Trophoblast cell (in vitro differentiated cells and primary cell): ENCODE measurements at regions not wholly inside any gene's neighbourhood (a gene's known extent, or its start where the extent isn't known, plus 50 kb on each side); places are given as distances from the start of the nearest gene placed in this dataset.

Experiments used
- DNase-seq, 2 donors: peaks; one replicate each; pipeline ENCODE4 v3.0.0-alpha.2; 2016
- H2AFZ ChIP-seq: 2 replicates; pipeline ENCODE4 v1.6.1; 2013; ENCODE audit warnings: low read length, moderate library complexity, mild to moderate bottlenecking; ENCODE audit not compliant: insufficient read depth, poor library complexity
- H2AK5ac ChIP-seq: 2 replicates; pipeline ENCODE4 v1.6.1; 2013; ENCODE audit warnings: mild to moderate bottlenecking, low read length
- H2BK120ac ChIP-seq: 2 replicates; pipeline ENCODE4 v1.6.1; 2013; ENCODE audit warnings: low read length, mild to moderate bottlenecking, moderate library complexity; ENCODE audit not compliant: insufficient read depth, poor library complexity
- H2BK12ac ChIP-seq: 2 replicates; pipeline ENCODE4 v1.6.1; 2013; ENCODE audit warnings: mild to moderate bottlenecking, low read length, moderate library complexity
- H2BK5ac ChIP-seq: 2 replicates; pipeline ENCODE4 v1.6.1; 2013; ENCODE audit warnings: low read length, low read depth, moderate library complexity, mild to moderate bottlenecking; ENCODE audit not compliant: poor library complexity
- H3K14ac ChIP-seq: 2 replicates; pipeline ENCODE4 v1.6.1; 2013; ENCODE audit warnings: mild to moderate bottlenecking, low read length
- H3K18ac ChIP-seq: 2 replicates; pipeline ENCODE4 v1.6.1; 2013; ENCODE audit warnings: mild to moderate bottlenecking, low read length
- H3K23ac ChIP-seq: 2 replicates; pipeline ENCODE4 v1.6.1; 2013; ENCODE audit warnings: low read length
- H3K27ac ChIP-seq: 2 replicates; pipeline ENCODE4 v1.5.1; 2013; ENCODE audit warnings: low read depth, mild to moderate bottlenecking, inconsistent platforms, low read length, moderate library complexity
- H3K27me3 ChIP-seq: 2 replicates; pipeline ENCODE4 v1.6.1; 2013; ENCODE audit warnings: inconsistent platforms, mild to moderate bottlenecking, low read length, moderate library complexity; ENCODE audit not compliant: insufficient read depth
- H3K36me3 ChIP-seq, 2 experiments: 1 replicate in 1 of 2; 2 replicates in 1 of 2; pipeline ENCODE4 v1.6.1; 2013; ENCODE audit warnings: low read length in 2 of 2, mild to moderate bottlenecking in 2 of 2, moderate library complexity in 1 of 2; ENCODE audit not compliant: insufficient read depth in 2 of 2, control insufficient read depth in 1 of 2
- H3K4ac ChIP-seq: 2 replicates; pipeline ENCODE4 v1.6.1; 2013; ENCODE audit warnings: low read depth, mild to moderate bottlenecking, low read length, moderate library complexity
- H3K4me1 ChIP-seq, 2 experiments: 1 replicate in 1 of 2; 2 replicates in 1 of 2; pipeline ENCODE4 v1.6.1; 2013; ENCODE audit warnings: low read length in 2 of 2, mild to moderate bottlenecking in 2 of 2, moderate library complexity in 1 of 2; ENCODE audit not compliant: insufficient read depth in 2 of 2, control insufficient read depth in 1 of 2
- H3K4me2 ChIP-seq: 2 replicates; pipeline ENCODE4 v1.6.1; 2013; ENCODE audit warnings: inconsistent platforms, mild to moderate bottlenecking, low read length, moderate library complexity
- H3K4me3 ChIP-seq: 2 replicates; pipeline ENCODE4 v1.5.1; 2013; ENCODE audit warnings: mild to moderate bottlenecking, low read depth, low read length, inconsistent platforms
- H3K79me1 ChIP-seq: one replicate; pipeline ENCODE4 v1.6.1; 2013; ENCODE audit warnings: low read length
- H3K79me2 ChIP-seq: 2 replicates; pipeline ENCODE4 v1.6.1; 2013; ENCODE audit warnings: low read length, mild to moderate bottlenecking; ENCODE audit not compliant: control insufficient read depth, insufficient read depth, poor library complexity
- H3K9ac ChIP-seq: 2 replicates; pipeline ENCODE4 v1.6.1; 2013; ENCODE audit warnings: mild to moderate bottlenecking, low read length
- H3K9me3 ChIP-seq: 2 replicates; pipeline ENCODE4 v1.6.1; 2013; ENCODE audit warnings: low read depth, mild to moderate bottlenecking, control low read depth, inconsistent platforms, low read length; ENCODE audit not compliant: insufficient read depth
- H4K12ac ChIP-seq: 2 replicates; pipeline ENCODE4 v1.6.1; 2013; ENCODE audit warnings: low read depth, mild to moderate bottlenecking, low read length, moderate library complexity
- H4K8ac ChIP-seq: 2 replicates; pipeline ENCODE4 v1.6.1; 2013; ENCODE audit warnings: low read depth, mild to moderate bottlenecking, low read length, moderate library complexity
- H4K91ac ChIP-seq: one replicate; pipeline ENCODE4 v1.6.1; 2013; ENCODE audit warnings: low read depth, mild to moderate bottlenecking, low read length, moderate library complexity
- WGBS: extraction: QIAGEN DNeasy Blood & Tissue Kit; methylation state at CpG from one replicate; pipeline ENCODE4 v1.1.7; 2013; ENCODE audit warnings: missing lambda C conversion rate; ENCODE audit not compliant: insufficient read length, insufficient coverage; ENCODE audit errors: extremely low coverage; 5-methylcytosine and 5-hydroxymethylcytosine counted together

DNA sequence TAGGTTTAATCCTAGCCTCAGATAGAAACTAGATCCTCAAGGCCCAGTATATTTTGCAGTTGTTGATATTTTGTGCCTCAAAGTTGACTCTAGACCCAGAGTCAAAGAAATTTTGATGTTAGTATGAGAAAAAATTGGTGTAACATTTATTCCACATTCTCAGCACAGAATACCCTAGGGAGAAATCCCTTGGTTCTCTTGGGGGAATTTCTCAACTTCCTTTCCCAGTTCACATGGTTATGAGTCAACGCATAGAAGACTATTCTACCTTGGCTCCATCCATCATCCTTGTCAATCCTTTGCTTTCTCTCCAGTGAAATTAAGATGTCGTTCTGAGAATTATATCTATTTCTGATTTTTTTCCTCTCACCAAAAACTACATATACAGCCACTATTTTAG is 145.3 kb downstream of the POSTN start:
- Histone ChIP-seq H3K14ac (no peak overlapping the region), H3K4me1 (no peaks in the 10 kb centered on the region), H3K27ac (no peak overlapping the region), H3K4ac (no peak overlapping the region), H2AFZ (no peak overlapping the region), H2BK5ac (no peak overlapping the region), H2AK5ac (no peak overlapping the region), H3K36me3 (no peaks in the 10 kb centered on the region), H4K91ac (no peak overlapping the region), H2BK12ac (no peak overlapping the region), H3K79me2 (no peaks in the 10 kb centered on the region), H2BK120ac (no peak overlapping the region), H3K4me3 (no peak overlapping the region), H3K79me1 (peaks cover 1% of the 10 kb centered on the region), H3K4me2 (no peak overlapping the region), H4K8ac (no peak overlapping the region), H3K18ac (no peak overlapping the region), H3K9ac (no peak overlapping the region), H3K23ac (no peak overlapping the region), H3K9me3 (no peaks in the 10 kb centered on the region), H3K27me3 (no peaks in the 10 kb centered on the region), H4K12ac (no peak overlapping the region)
- no peak for DNase-seq
- WGBS: no CpG with 5 or more reads among the region's 2 CpGs

DNA sequence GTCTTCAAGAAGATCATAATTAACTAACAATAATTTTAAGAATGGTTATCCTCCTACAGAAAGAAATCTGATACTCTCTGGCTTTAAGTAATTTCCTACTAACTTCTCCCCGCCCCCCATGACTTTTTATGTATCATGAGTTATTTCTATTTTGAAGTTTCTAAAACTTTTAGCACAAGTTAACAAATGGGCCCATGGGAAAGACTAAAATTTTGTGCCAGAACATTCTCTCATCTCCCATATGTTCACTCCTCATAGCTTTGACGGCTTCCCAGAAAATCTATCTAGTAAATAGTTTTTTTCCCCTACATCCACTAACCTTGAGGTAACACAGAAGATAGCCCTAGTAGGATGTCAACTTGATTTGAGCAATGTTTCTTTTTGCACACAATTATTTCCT is 148.3 kb downstream of the POSTN start:
- Histone ChIP-seq H3K79me2 (no peaks in the 10 kb centered on the region), H3K9me3 (no peaks in the 10 kb centered on the region), H3K4ac (no peak overlapping the region), H2BK5ac (no peak overlapping the region), H4K91ac (no peak overlapping the region), H2AFZ (no peak overlapping the region), H3K9ac (no peak overlapping the region), H4K8ac (no peak overlapping the region), H3K4me1 (peaks cover 3 to 5% of the 10 kb centered on the region in 2 experiments), H2BK120ac (no peak overlapping the region), H2AK5ac (no peak overlapping the region), H3K36me3 (no peaks in the 10 kb centered on the region), H3K27me3 (no peaks in the 10 kb centered on the region), H4K12ac (no peak overlapping the region), H3K14ac (no peak overlapping the region), H2BK12ac (no peak overlapping the region), H3K23ac (no peak overlapping the region), H3K4me3 (no peak overlapping the region), H3K4me2 (no peak overlapping the region), H3K79me1 (peaks cover 4% of the 10 kb centered on the region), H3K27ac (no peak overlapping the region), H3K18ac (no peak overlapping the region)
- no peak for DNase-seq
- WGBS: no CpG with 5 or more reads among the region's 2 CpGs

DNA sequence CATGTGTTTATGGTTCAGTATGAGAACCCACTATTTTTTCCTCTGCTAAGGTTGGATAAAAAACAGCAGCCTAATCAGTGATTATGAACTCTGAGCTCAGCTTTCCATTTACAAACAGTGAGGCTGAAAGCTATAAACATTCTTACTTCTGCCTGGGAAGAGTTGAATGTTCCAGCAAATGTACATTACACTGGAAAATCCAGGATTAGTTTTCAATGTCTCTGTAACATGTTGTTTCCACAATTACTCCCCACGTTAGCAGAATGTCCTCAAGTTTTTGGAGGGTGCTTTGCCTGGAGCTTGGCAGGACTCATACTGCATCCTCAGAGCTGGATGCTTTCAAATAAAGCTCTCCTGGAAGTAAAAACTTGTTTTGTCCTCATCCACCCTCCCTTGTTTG is 150.4 kb downstream of the POSTN start:
- Histone ChIP-seq H3K14ac (no peak overlapping the region), H2AK5ac (no peak overlapping the region), H3K79me2 (no peaks in the 10 kb centered on the region), H3K36me3 (no peaks in the 10 kb centered on the region), H2BK120ac (no peak overlapping the region), H2AFZ (no peak overlapping the region), H2BK12ac (no peak overlapping the region), H4K91ac (no peak overlapping the region), H3K18ac (no peak overlapping the region), H3K4me3 (no peak overlapping the region), H3K23ac (no peak overlapping the region), H3K9me3 (no peaks in the 10 kb centered on the region), H3K27me3 (no peaks in the 10 kb centered on the region), H4K12ac (no peak overlapping the region), H3K4ac (no peak overlapping the region), H3K4me1 (peaks cover 3 to 5% of the 10 kb centered on the region in 2 experiments), H3K79me1 (peaks cover 4% of the 10 kb centered on the region), H3K4me2 (no peak overlapping the region), H2BK5ac (no peak overlapping the region), H3K27ac (no peak overlapping the region), H4K8ac (no peak overlapping the region), H3K9ac (no peak overlapping the region)
- no CpG with 5 or more reads among the region's 1 CpG for WGBS
- no peak for DNase-seq

DNA sequence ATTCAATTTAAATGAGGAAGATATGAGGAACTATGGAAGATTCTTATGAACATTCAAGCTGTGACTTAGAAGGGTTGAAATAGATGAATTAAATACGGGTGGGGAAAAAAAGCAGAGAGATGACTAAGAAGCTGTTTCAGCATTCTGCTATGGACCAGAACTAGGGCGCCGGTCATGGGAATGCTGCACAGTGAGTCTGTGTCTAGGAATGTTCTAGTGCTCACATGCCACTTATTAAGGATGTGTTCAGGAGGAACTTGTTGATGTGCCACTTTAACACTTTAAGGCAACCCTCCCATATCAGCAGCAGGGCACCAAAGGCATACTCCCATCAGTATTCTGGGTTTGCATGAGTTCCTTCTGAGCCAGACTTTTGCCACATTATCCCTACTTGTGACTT is 152.1 kb downstream of the POSTN start:
- Histone ChIP-seq H3K23ac (no peak overlapping the region), H3K4me1 (peaks cover 3 to 5% of the 10 kb centered on the region in 2 experiments), H2AK5ac (no peak overlapping the region), H4K12ac (no peak overlapping the region), H3K14ac (no peak overlapping the region), H3K18ac (no peak overlapping the region), H2BK12ac (no peak overlapping the region), H3K9ac (no peak overlapping the region), H4K91ac (no peak overlapping the region), H4K8ac (no peak overlapping the region), H3K4ac (no peak overlapping the region), H3K4me2 (no peak overlapping the region), H3K4me3 (no peak overlapping the region), H2BK5ac (no peak overlapping the region), H3K79me1 (peaks cover 4% of the 10 kb centered on the region), H2AFZ (no peak overlapping the region), H3K36me3 (no peaks in the 10 kb centered on the region), H3K27me3 (no peaks in the 10 kb centered on the region), H3K27ac (no peak overlapping the region), H3K9me3 (no peaks in the 10 kb centered on the region), H2BK120ac (no peak overlapping the region), H3K79me2 (no peaks in the 10 kb centered on the region)
- no CpG with 5 or more reads among the region's 3 CpGs for WGBS
- DNase-seq: peak; percentile 79 to 86
